Activated CD8-positive, alpha-beta memory T cell treated with anti-CD3 and anti-CD28 coated beads for 4 hours (primary cell): ENCODE measurements at regions not wholly inside any gene's neighbourhood (a gene's known extent, or its start where the extent isn't known, plus 50 kb on each side); places are given as distances from the start of the nearest gene placed in this dataset.

Source experiments
- DNase-seq, 2 donors: peaks; one replicate each; pipeline ENCODE4 v3.0.0-alpha.2; 2020; ENCODE audit warnings: low read depth in 2 of 2

DNA sequence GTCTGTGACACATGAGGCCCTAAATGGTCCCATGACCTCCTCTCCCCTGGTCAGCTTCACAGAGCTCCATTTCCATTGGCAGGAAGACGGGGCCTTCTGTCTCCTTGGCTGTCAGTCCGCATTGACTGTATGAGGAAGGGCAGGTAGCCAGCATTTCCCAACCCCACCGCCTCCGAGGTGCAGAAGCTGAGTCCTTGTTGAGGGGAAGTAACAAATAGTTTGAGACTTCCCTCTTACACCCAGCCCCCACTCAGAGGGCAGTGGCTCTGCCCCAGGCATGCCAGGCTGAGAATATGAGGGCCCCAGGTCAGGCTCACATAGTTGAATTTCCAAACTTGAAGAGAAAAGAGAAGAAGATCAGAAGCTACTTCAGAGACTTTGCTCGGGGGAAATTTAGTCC lies 611.1 kb downstream of the BRD1 start:
- DNase-seq: no peak

DNA sequence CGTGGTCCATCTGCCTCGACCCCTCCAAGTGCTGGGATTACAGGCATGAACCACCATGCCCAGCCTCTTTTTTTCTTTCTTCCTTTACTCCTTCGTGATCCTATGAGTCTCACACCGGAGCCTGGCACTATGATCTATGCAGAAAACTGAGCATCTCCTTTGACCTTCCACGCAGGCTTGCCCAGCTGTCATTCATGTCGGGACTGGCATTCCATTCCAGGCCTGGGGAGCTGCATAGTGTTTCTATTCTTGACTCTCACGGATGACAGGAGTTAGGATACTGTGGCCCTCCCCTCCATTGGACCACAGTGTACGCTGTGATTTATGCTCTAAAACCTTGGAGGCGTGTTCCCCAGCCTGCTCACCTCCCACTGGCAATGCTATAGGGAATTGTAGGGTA lies 611.8 kb downstream of the BRD1 start:
- no peak for DNase-seq

GRCh38 chr22:49214976-49215375 lies 612.7 kb downstream of the BRD1 start:
- DNase-seq: no peak

- DNase-seq: no peak
Measured at GRCh38 chr22:49213731-49214352, 613.8 kb downstream of the BRD1 start.

GRCh38 chr22:49212466-49212865 lies 615.2 kb downstream of the BRD1 start:
- no peak for DNase-seq

- no peak for DNase-seq
Measured at GRCh38 chr22:49212002-49212401, 615.7 kb downstream of the BRD1 start.

- DNase-seq: no peak
Measured at GRCh38 chr22:49211176-49211575, 616.5 kb downstream of the BRD1 start.

- DNase-seq: no peak
Measured at GRCh38 chr22:49210606-49211005, 617.1 kb downstream of the BRD1 start.

GRCh38 chr22:49209452-49210195 lies 618.0 kb downstream of the BRD1 start:
- DNase-seq: no peak

- DNase-seq: no peak
Measured at GRCh38 chr22:49208768-49209252, 618.9 kb downstream of the BRD1 start.

GRCh38 chr22:49208004-49208402 lies 619.7 kb downstream of the BRD1 start:
- DNase-seq: no peak

- DNase-seq: no peak
Measured at GRCh38 chr22:49207008-49208003, 620.4 kb downstream of the BRD1 start.

DNA sequence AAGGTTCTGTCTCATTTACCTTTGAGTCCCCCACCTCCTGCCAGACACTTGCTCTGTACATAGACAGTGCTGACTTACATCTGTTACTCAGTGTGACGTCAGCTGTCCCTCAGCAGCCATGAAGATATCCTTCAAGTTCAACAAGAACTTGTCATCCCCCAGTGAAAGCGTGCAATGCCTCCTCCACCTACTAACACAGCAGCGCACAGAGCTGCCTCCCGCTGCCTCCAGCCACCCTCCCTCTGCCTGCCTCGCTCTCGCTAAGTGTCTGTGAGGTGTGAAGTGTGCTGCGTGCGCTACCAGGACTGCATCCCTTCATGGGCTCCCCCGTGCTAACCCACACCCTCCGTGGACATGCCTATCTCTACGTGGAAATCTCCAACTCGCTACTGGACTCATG lies 621.4 kb downstream of the BRD1 start:
- DNase-seq: no peak

DNA sequence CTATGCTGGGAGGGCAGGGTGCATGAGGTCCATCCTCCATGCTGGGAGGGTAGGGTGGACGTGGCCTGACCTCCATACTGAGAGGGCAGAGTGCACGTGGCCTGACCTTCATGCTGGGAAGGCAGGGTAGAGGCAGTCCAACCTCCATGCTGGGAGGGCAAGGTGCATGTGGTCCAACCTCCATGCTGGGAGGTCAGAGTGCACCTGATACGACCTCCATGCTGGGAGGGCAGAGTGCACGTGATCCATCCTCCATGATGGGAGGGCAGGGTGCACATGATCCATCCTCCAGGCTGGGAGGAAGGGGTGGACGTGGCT lies 622.2 kb downstream of the BRD1 start:
- DNase-seq: no peak

GRCh38 chr22:49204599-49205482 lies 622.8 kb downstream of the BRD1 start:
- DNase-seq: no peak

DNA sequence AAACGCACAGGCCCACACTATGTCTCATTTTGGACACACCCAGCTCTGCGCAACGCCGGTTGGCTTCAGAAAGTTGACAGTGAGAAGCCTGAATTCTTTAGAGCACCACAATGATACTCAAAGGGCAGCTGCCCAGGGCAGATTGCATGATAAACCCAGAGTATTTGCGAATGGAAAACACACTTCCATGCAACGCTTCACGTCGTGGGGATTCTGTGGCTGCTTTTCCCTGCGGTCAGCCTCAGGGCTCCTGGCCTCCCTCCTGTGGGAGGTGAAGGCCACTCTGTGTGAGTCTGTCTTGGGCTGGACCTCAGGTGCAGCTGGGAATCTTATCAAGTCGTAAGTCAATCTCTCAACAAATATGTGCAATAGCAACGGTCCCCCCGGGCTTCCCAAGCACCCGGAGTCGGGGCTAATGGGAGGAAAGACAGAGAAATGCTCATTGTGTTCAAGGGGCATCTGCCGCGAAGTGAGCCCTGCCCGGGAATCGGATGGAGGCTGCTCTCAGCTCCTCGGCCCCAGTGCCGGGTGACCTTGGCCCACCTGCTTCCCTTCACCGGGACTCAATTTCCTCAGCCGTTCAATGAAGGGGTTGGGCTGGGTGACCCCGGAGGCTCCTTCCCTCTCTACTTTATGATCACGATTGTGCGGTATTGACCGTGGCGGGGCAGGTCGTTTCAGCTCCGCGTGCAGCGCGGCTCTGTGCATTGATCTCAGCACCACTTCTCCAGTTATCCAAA lies 623.6 kb downstream of the BRD1 start:
- DNase-seq: no peak

- DNase-seq: no peak
Measured at GRCh38 chr22:49203091-49203858, 624.4 kb downstream of the BRD1 start.

DNA sequence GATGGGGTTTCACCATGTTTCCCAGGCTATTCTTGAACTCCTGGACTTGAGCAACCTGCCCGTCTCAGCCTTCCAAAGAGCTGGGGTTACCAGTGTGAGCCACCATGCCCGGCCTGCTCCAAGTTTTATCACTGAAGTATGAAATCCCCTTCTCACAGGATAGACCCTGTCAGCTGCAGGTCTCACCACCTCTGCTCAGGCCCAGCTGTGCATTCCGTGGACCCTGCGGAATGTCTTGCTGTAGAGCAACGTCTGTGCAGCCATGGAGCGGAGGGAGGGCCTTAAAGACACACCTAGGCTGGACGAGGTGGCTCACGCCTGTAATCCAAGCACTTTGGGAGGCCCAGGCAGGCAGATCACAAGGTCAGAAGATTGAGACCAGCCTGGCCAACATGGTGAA lies 625.4 kb downstream of the BRD1 start:
- DNase-seq: no peak

DNA sequence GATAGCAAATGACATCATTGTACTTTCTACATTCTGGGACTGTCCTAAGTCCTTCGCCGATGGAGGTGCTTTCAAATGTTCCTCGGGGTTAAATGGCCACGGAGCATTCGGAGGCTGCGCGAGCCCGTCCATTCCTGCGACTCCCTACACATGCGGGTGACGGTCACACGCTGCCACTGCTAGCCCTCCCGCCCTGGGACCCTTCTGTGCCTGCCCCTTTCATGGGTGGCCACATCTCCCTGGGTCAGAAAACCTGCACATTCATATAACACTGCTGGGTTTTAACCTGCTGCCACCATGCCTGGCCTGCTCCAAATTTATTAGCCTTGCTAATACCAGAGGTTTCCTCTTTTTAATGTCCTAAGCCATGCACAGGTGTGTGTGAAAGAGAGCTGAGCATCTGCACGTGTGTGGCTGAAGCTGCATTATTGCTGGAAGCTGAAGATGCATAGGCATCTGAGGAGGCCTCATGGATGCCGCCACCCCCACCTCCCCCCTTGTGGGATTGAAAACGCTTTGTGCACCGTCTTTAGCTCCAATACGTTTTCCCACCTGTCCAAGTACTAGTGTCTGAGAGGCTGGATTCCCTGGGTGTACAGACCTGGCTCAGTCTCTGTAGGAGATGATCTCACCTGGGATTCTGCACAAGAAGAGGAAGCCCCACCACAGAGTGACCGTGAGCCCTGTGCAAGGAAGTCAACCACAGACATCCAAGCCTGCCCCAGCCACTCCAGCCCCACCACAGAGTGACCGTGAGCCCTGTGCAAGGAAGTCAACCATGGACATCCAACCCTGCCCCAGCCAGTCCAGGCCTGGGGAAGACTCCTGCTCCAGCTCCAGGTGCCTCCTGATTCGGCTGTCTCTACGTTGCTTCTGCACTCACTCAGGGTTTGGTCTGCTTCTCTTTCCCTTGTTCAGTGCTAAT lies 626.4 kb downstream of the BRD1 start:
- no peak for DNase-seq
